LNCaP clone FGC (cell line): ENCODE measurements at regions not wholly inside any gene's neighbourhood (a gene's known extent, or its start where the extent isn't known, plus 50 kb on each side); places are given as distances from the start of the nearest gene placed in this dataset.

Source experiments
- DNase-seq: peaks from one replicate; pipeline ENCODE4 v3.0.0-alpha.2; 2011; ENCODE audit warnings: low read depth
- H3K4me3 ChIP-seq: 2 replicates; pipeline ENCODE4 v1.5.1; 2011; ENCODE audit warnings: mild to moderate bottlenecking, low read depth, low read length, control low read depth
- CTCF ChIP-seq: IDR thresholded peaks from 2 replicates; pipeline ENCODE4 v1.5.1; 2012; ENCODE audit warnings: mild to moderate bottlenecking; ENCODE audit not compliant: control insufficient read depth, insufficient read depth; ENCODE audit errors: extremely low read depth

GRCh38 chr3:159520638-159521037 lies 468.0 kb upstream of the IL12A start:
- no peak for DNase-seq
- no peak for TF ChIP-seq CTCF
- H3K4me3 ChIP-seq, result no peak overlapping the region

GRCh38 chr3:159522276-159522675 lies 466.4 kb upstream of the IL12A start:
- no peak for TF ChIP-seq CTCF
- no peak for DNase-seq

GRCh38 chr3:159528251-159528895 lies 460.3 kb upstream of the IL12A start:
- no peak overlapping the region for H3K4me3 ChIP-seq
- no peak for DNase-seq
- no peak for TF ChIP-seq CTCF

More at GRCh38 chr3:159522276-159522675, 466.4 kb upstream of the IL12A start:
- no peak overlapping the region for H3K4me3 ChIP-seq

GRCh38 chr3:159532577-159532976 lies 456.1 kb upstream of the IL12A start:
- DNase-seq, result peak; percentile 13
- TF ChIP-seq CTCF, result no peak
- H3K4me3 ChIP-seq, result no peak overlapping the region

GRCh38 chr3:159534496-159534895 lies 454.1 kb upstream of the IL12A start:
- no peak for TF ChIP-seq CTCF
- DNase-seq, result no peak
- no peak overlapping the region for H3K4me3 ChIP-seq

- no peak overlapping the region for H3K4me3 ChIP-seq
- DNase-seq, result no peak
These were observed 451.8 kb upstream of the IL12A start for GRCh38 chr3:159536876-159537275.

More at GRCh38 chr3:159536876-159537275, 451.8 kb upstream of the IL12A start:
- no peak for TF ChIP-seq CTCF
